Choroid plexus epithelial cell (primary cell): ENCODE measurements at regions not wholly inside any gene's neighbourhood (a gene's known extent, or its start where the extent isn't known, plus 50 kb on each side); places are given as distances from the start of the nearest gene placed in this dataset.

Experiments
- DNase-seq: peaks from one replicate; pipeline ENCODE4 v3.0.0-alpha.2; 2010; ENCODE audit warnings: low read depth
- H3K4me3 ChIP-seq: 2 replicates; pipeline ENCODE4 v1.5.1; 2011; ENCODE audit warnings: low read depth, mild to moderate bottlenecking, control low read depth, low read length, moderate library complexity
- CTCF ChIP-seq: conservative IDR thresholded peaks from 2 replicates; pipeline ENCODE4 v1.5.1; 2011; ENCODE audit warnings: low read depth, mild to moderate bottlenecking, control low read depth, inconsistent platforms, low read length, moderate library complexity

- no peak overlapping the region for H3K4me3 ChIP-seq
- DNase-seq = no peak
- no peak for TF ChIP-seq CTCF
Observed at GRCh38 chr5:6006838-6007314, 371.5 kb downstream of the MED10 start.

GRCh38 chr5:6003040-6003825, 375.1 kb downstream of the MED10 start:
- no peak overlapping the region for H3K4me3 ChIP-seq
- no peak for DNase-seq
- no peak for TF ChIP-seq CTCF

GRCh38 chr5:6000867-6001266, 377.5 kb downstream of the MED10 start:
- no peak overlapping the region for H3K4me3 ChIP-seq
- TF ChIP-seq CTCF = no peak
- no peak for DNase-seq

GRCh38 chr5:5995819-5996218, 382.5 kb downstream of the MED10 start:
- H3K4me3 ChIP-seq = no peak overlapping the region
- no peak for TF ChIP-seq CTCF
- no peak for DNase-seq

GRCh38 chr5:5986492-5987178, 391.7 kb downstream of the MED10 start:
- TF ChIP-seq CTCF = no peak
- no peak for DNase-seq
- H3K4me3 ChIP-seq = no peak overlapping the region

- no peak for TF ChIP-seq CTCF
Observed at GRCh38 chr5:5985332-5985731, 393.0 kb downstream of the MED10 start.

More at GRCh38 chr5:5985332-5985731, 393.0 kb downstream of the MED10 start:
- no peak for DNase-seq
- no peak overlapping the region for H3K4me3 ChIP-seq
